GM23248 (cell line): ENCODE measurements at regions not wholly inside any gene's neighbourhood (a gene's known extent, or its start where the extent isn't known, plus 50 kb on each side); places are given as distances from the start of the nearest gene placed in this dataset.

ENCODE experiments used
- DNase-seq: peaks from one replicate; pipeline ENCODE4 v3.0.0-alpha.2; 2015
- H2AFZ ChIP-seq: fragments of 200-600 bp; sonication (generic); 2 replicates; pipeline ENCODE4 v1.6.1; 2016; ENCODE audit warnings: antibody characterized with exemption
- H3F3A ChIP-seq: fragments of 200-600 bp; sonication (generic); 2 replicates; pipeline ENCODE4 v1.6.1; 2016; ENCODE audit warnings: mild to moderate bottlenecking, antibody characterized with exemption, mixed run types; ENCODE audit not compliant: insufficient read depth
- H3K27ac ChIP-seq: fragments of 200-600 bp; sonication (generic); 2 replicates; pipeline ENCODE4 v1.5.1; 2016; ENCODE audit warnings: mild to moderate bottlenecking
- H3K27me3 ChIP-seq: fragments of 200-600 bp; sonication (generic); replicated peaks from 2 replicates; pipeline ENCODE4 v1.6.1; 2016; ENCODE audit warnings: mild to moderate bottlenecking; ENCODE audit not compliant: insufficient read depth
- H3K36me3 ChIP-seq: fragments of 200-600 bp; sonication (generic); 2 replicates; pipeline ENCODE4 v1.6.1; 2016; ENCODE audit warnings: low read depth, mild to moderate bottlenecking
- H3K4me1 ChIP-seq: fragments of 200-600 bp; sonication (generic); 2 replicates; pipeline ENCODE4 v1.6.1; 2016; ENCODE audit warnings: mild to moderate bottlenecking; ENCODE audit not compliant: insufficient read depth
- H3K4me2 ChIP-seq: fragments of 200-600 bp; sonication (generic); one replicate; pipeline ENCODE4 v1.6.1; 2016; ENCODE audit warnings: mild to moderate bottlenecking; ENCODE audit not compliant: unreplicated experiment
- H3K4me3 ChIP-seq: fragments of 200-600 bp; sonication (generic); 2 replicates; pipeline ENCODE4 v1.5.1; 2016; ENCODE audit warnings: mild to moderate bottlenecking
- H3K79me2 ChIP-seq: fragments of 200-600 bp; sonication (generic); 2 replicates; pipeline ENCODE4 v1.6.1; 2016; ENCODE audit warnings: mild to moderate bottlenecking; ENCODE audit not compliant: insufficient read depth
- H3K9ac ChIP-seq: fragments of 200-600 bp; sonication (generic); 2 replicates; pipeline ENCODE4 v1.6.1; 2016; ENCODE audit warnings: mild to moderate bottlenecking
- H3K9me2 ChIP-seq: fragments of 200-600 bp; sonication (generic); 2 replicates; pipeline ENCODE4 v1.6.1; 2016; ENCODE audit warnings: mixed run types, mild to moderate bottlenecking, moderate library complexity; ENCODE audit not compliant: insufficient read depth
- H3K9me3 ChIP-seq: fragments of 200-600 bp; sonication (generic); one replicate; pipeline ENCODE4 v1.6.1; 2017; ENCODE audit warnings: low read depth
- H4K20me1 ChIP-seq: fragments of 200-600 bp; sonication (generic); 2 replicates; pipeline ENCODE4 v1.6.0; 2016; ENCODE audit not compliant: insufficient read depth
- EZH2 ChIP-seq: fragments of 200-600 bp; sonication (generic); IDR thresholded peaks from 2 replicates; pipeline ENCODE4 v1.6.1; 2018; ENCODE audit warnings: antibody characterized with exemption, mild to moderate bottlenecking; ENCODE audit not compliant: insufficient read depth, poor library complexity, severe bottlenecking
- EZH2phosphoT487 ChIP-seq: fragments of 200-600 bp; sonication (generic); IDR thresholded peaks from 2 replicates; pipeline ENCODE4 v1.6.1; 2018; ENCODE audit warnings: antibody characterized with exemption, moderate library complexity, mild to moderate bottlenecking, low read depth; ENCODE audit not compliant: insufficient read depth
- WGBS, 2 experiments: methylation state at CpG; one replicate each; pipeline ENCODE4 v1.1.6; 2015 to 2017; ENCODE audit warnings: low lambda C conversion rate in 2 of 2, low coverage in 1 of 2; ENCODE audit errors: missing lambda C conversion rate in 2 of 2; 5-methylcytosine and 5-hydroxymethylcytosine counted together
- in situ Hi-C: fragments of 300-500 bp; cut with MboI; formaldehyde crosslinking; loops from 2 replicates; pipeline ENCODE4 v1.15.0; 2020

- H3K79me2 ChIP-seq, result no peaks in the 10 kb centered on the region
- no peaks in the 10 kb centered on the region for H3F3A ChIP-seq
- H3K9me3 ChIP-seq, result no peaks in the 10 kb centered on the region
- H3K27ac ChIP-seq, result no peak overlapping the region
- in situ Hi-C loops, result no loop called here
- no peak overlapping the region for H2AFZ ChIP-seq
- H3K9ac ChIP-seq, result no peak overlapping the region
- TF ChIP-seq EZH2 (no peak), EZH2phosphoT487 (no peak)
- H3K4me2 ChIP-seq, result no peak overlapping the region
- H4K20me1 ChIP-seq, result no peaks in the 10 kb centered on the region
- WGBS, 2 experiments, result 0% methylated on average over 3 of the region's 3 CpGs
- no peaks in the 10 kb centered on the region for H3K27me3 ChIP-seq
- H3K36me3 ChIP-seq, result no peaks in the 10 kb centered on the region
- no peak overlapping the region for H3K4me3 ChIP-seq
- no peaks in the 10 kb centered on the region for H3K4me1 ChIP-seq
- H3K9me2 ChIP-seq, result no peaks in the 10 kb centered on the region
- DNase-seq, result no peak
Measured at GRCh38 chrY:17079887-17080286, 800.1 kb downstream of the CDY2B start.

GRCh38 chrY:17067307-17067706, 812.7 kb downstream of the CDY2B start:
- no peaks in the 10 kb centered on the region for H4K20me1 ChIP-seq
- in situ Hi-C loops, result no loop called here
- H3K4me3 ChIP-seq, result no peak overlapping the region
- no peak overlapping the region for H3K4me2 ChIP-seq
- H3K79me2 ChIP-seq, result no peaks in the 10 kb centered on the region
- no peaks in the 10 kb centered on the region for H3K36me3 ChIP-seq
- DNase-seq, result no peak
- no peak for TF ChIP-seq EZH2phosphoT487
- no peaks in the 10 kb centered on the region for H3K27me3 ChIP-seq
- H3K9ac ChIP-seq, result no peak overlapping the region
- H3K27ac ChIP-seq, result no peak overlapping the region
- H3K9me3 ChIP-seq, result no peaks in the 10 kb centered on the region
- no peak overlapping the region for H2AFZ ChIP-seq
- no peaks in the 10 kb centered on the region for H3F3A ChIP-seq
- no peaks in the 10 kb centered on the region for H3K9me2 ChIP-seq
- WGBS, 2 experiments, result 0 to 6% methylated on average over 2 of the region's 2 CpGs
- no peaks in the 10 kb centered on the region for H3K4me1 ChIP-seq

GRCh38 chrY:17053041-17053440, 827.0 kb downstream of the CDY2B start:
- Histone ChIP-seq H3K4me3 (no peak overlapping the region), H3K9me2 (no peaks in the 10 kb centered on the region), H4K20me1 (no peaks in the 10 kb centered on the region), H3F3A (no peaks in the 10 kb centered on the region), H2AFZ (no peak overlapping the region), H3K9ac (no peak overlapping the region), H3K27ac (no peak overlapping the region), H3K36me3 (no peaks in the 10 kb centered on the region), H3K4me1 (no peaks in the 10 kb centered on the region), H3K79me2 (no peaks in the 10 kb centered on the region), H3K9me3 (no peaks in the 10 kb centered on the region), H3K4me2 (no peak overlapping the region), H3K27me3 (no peaks in the 10 kb centered on the region)
- TF ChIP-seq EZH2phosphoT487 (no peak), EZH2 (no peak)
- DNase-seq, result no peak
- in situ Hi-C loops, result no loop called here

GRCh38 chrY:17050374-17050773, 829.6 kb downstream of the CDY2B start:
- Histone ChIP-seq H3F3A (no peaks in the 10 kb centered on the region), H3K4me1 (no peaks in the 10 kb centered on the region), H4K20me1 (no peaks in the 10 kb centered on the region), H3K4me3 (no peak overlapping the region), H3K27ac (no peak overlapping the region), H3K79me2 (no peaks in the 10 kb centered on the region), H3K36me3 (no peaks in the 10 kb centered on the region), H2AFZ (no peak overlapping the region), H3K27me3 (no peaks in the 10 kb centered on the region), H3K9ac (no peak overlapping the region), H3K9me2 (no peaks in the 10 kb centered on the region), H3K9me3 (no peaks in the 10 kb centered on the region), H3K4me2 (no peak overlapping the region)
- DNase-seq, result no peak
- in situ Hi-C loops, result no loop called here
- 15 to 16% methylated on average over 2 of the region's 2 CpGs for WGBS, 2 experiments
- no peak for TF ChIP-seq EZH2phosphoT487
- no peak for TF ChIP-seq EZH2

GRCh38 chrY:17045124-17045523, 834.9 kb downstream of the CDY2B start:
- H3K36me3 ChIP-seq, result no peaks in the 10 kb centered on the region
- in situ Hi-C loops, result no loop called here
- no peak for TF ChIP-seq EZH2
- no peak for TF ChIP-seq EZH2phosphoT487
- H3K4me1 ChIP-seq, result no peaks in the 10 kb centered on the region
- 8 to 25% methylated on average over 2 of the region's 2 CpGs for WGBS, 2 experiments
- no peaks in the 10 kb centered on the region for H3K9me2 ChIP-seq
- H3K9ac ChIP-seq, result no peak overlapping the region
- no peaks in the 10 kb centered on the region for H3K79me2 ChIP-seq
- no peak overlapping the region for H3K4me3 ChIP-seq
- DNase-seq, result no peak
- H2AFZ ChIP-seq, result no peak overlapping the region
- no peak overlapping the region for H3K27ac ChIP-seq
- no peaks in the 10 kb centered on the region for H3K27me3 ChIP-seq
- no peaks in the 10 kb centered on the region for H4K20me1 ChIP-seq
- H3K9me3 ChIP-seq, result no peaks in the 10 kb centered on the region
- no peaks in the 10 kb centered on the region for H3F3A ChIP-seq
- no peak overlapping the region for H3K4me2 ChIP-seq
